ENCODE measurements at regions not wholly inside any gene's neighbourhood (a gene's known extent, or its start where the extent isn't known, plus 50 kb on each side); places are given as distances from the start of the nearest gene placed in this dataset.

GRCh38 chr20:22652681-22653588 lies 68.6 kb upstream of the FOXA2 start:
- no peak for DNase-seq

DNA sequence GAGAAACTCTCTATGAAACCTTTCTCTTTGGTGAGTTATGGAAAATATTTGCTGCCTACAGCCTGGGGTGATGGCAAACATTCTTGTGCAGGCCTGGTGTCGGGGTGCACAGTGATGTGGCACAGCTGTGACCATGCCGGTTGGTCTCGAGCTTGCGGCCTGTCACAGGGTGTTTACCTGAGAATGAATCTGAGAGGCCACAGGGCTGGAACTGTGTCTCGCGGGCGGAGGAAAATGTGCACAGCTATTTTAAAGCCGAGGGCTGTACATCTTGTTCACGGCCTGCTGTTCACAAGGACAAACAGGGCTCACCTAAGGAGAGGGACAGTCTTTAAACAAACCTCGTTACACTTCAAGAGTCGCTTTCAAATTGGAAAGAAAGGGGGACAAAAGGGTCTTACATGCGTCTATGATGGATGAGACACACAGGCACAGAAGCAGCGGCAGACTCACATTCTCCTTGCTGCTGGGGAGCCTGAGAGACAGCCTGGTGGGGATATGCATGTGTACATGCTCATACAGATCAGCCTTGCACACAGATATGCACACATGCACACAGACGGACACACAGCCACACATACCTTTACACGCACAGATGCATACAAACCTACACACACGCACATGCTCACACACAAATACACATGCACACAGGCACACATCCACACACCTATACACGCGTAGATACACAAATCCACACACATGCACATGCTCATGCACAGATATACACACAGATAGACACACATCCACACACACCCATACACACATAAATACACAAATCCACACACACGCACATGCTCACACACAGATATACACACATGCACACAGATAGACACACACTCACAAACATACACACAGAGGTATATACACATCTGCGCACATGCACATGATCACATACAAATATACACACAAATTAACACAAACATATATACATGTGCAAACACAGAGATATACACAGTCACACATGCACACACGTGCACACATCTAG lies 69.6 kb upstream of the FOXA2 start:
- DNase-seq, result no peak

DNA sequence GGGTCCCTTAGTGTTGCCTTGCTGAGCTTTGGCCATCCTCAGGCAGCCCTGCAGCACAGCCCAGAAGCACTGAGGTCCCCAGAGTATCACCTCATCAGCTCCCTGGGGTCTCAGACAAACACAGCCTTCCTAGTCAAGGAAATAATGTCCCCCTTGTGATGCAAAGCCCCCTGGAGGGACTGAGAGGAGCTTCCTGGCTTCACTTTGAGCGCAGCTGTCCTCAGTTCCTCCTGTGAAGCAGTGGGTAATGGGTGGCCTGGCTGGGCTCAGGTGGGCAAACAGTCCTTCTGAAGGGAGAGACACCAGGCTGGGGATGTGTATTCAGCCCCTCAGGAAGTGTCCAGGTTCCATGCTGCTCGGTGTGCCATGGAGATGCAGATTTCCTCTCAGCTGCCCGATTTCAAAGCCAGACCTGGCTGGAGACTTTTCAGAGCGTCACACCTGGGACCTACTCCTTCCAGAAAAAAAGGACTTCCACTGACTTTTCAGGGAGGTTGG lies 79.2 kb upstream of the FOXA2 start:
- no peak for DNase-seq

DNA sequence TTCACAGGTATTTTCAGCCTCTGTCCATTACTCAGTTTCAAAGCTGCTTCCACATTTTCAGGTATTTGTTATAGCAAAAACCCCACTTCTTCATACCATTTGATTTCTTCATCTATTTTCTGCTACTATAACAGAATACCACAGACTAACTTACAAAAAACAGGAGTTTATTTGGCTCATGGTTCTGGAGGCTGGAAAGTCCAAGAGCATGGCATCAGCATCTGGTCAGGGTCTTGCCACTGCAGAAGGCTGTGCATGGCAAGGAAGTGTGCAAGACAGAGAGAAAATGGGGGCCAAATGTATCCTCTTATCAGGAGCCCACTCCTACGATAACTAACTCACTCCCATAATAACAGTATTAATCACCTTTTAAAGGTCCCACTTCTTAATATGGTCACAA lies 82.8 kb upstream of the FOXA2 start:
- no peak for DNase-seq

DNA sequence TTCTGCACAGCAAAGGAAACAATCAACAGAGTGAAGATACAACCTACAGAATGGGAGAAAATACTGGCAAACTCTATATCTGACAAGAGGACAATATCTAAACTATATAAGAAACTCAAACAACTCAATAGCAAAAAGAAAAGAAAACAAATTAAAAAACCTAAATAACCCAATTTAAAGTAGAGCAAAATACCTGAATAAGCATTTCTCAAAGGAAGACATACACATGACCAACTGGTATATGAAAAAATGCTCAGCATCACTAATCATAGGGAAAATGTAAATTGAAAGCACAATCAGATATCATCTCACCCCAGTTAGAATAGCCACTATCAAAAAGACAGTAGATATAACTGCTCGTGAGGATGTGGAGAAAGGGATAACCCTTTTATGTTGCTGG lies 87.8 kb upstream of the FOXA2 start:
- DNase-seq, result no peak

DNA sequence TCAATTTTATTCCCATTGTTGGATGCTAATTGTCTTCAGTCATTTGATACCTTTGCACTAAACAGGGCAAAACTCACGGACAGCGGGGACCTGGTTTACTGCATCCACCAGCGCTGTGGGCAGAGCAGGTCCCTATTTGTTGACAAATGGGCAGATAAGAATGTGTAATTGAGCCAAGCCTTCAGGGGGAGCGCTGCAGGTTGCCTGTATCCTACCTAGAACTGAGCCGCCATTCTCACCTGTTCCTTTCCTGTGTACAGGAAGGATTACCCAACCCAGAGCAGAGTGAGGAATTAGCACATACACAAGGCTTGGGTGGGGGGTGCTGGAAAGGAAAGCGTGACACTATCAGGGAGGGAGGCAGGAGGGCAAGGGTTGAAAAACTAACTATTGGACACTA lies 89.1 kb upstream of the FOXA2 start:
- DNase-seq, result no peak

DNA sequence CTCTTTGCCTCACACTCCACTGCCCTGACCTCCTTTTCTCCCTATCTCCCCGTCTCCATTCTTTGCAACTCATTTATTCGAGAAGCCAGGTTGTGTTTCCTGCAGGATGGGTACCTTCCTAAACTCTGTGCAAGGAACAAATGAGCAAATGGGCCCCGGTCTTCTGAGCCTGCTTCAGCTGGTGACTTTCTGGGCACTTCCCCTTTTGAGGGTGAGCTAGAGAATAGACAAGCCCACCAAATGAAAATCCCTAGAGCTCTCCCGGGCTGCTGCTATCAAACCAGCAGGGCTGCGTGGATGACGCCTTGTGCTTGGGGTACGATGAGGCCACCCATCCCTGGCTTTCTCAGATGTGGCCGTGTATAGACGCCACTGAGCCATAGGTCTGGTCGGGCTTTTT lies 91.0 kb upstream of the FOXA2 start:
- no peak for DNase-seq

GRCh38 chr20:22678678-22679077 lies 94.3 kb upstream of the FOXA2 start:
- DNase-seq, result no peak

DNA sequence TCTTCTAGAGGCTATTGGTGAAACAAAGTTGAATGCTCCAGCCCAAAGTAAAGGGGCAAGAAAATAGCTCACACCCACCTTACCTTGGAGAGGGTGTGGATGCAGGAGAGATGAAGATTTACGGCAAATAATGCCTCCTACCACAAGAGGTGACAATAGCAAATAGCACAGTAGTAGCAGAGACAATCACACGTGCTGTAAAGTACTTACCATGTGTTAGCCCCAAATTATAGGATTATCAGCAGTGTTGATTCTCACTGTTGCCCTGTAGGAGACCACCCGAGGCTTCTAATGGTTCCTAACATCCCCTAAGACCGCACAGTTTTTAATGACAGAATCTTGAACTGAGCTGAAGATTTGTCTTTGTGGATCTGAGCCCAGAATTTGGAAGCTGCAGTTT lies 94.8 kb upstream of the FOXA2 start:
- DNase-seq, result no peak

GRCh38 chr20:22680031-22680740 lies 95.8 kb upstream of the FOXA2 start:
- no peak for DNase-seq

DNA sequence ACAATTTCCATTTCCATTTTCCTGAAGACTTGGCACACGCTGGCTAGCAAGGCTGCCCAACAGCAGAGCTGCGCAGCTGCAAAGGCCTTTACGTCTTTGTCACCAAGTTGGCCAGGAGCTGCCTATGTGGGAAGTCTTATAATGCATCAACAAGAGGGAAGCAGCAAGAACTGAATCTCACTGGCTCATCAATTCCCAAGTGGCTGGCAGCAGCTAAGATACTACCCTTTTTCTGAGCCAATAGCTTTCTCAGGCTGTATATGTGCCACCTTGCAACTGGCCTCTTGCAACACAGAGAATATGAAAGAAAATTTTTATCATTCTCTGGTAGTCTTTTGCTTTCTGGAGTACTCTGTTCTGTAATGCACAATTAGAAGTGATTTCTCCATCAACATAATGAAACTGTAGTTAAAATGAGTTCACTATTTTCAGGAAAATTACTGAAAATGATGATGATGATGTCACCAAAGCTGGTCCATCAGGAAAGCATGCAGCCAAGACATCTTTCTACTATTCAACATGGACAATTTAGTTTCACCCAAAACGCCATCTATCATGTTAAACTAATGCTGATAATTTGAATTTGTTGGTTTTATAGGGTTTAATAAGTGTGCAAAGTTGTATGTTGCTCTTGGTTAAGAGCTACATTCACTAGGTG lies 97.3 kb upstream of the FOXA2 start:
- no peak for DNase-seq

- DNase-seq, result no peak
Observed at GRCh38 chr20:22682381-22682780, 98.0 kb upstream of the FOXA2 start.

- no peak for DNase-seq
Observed at GRCh38 chr20:22684072-22684762, 99.8 kb upstream of the FOXA2 start.

DNA sequence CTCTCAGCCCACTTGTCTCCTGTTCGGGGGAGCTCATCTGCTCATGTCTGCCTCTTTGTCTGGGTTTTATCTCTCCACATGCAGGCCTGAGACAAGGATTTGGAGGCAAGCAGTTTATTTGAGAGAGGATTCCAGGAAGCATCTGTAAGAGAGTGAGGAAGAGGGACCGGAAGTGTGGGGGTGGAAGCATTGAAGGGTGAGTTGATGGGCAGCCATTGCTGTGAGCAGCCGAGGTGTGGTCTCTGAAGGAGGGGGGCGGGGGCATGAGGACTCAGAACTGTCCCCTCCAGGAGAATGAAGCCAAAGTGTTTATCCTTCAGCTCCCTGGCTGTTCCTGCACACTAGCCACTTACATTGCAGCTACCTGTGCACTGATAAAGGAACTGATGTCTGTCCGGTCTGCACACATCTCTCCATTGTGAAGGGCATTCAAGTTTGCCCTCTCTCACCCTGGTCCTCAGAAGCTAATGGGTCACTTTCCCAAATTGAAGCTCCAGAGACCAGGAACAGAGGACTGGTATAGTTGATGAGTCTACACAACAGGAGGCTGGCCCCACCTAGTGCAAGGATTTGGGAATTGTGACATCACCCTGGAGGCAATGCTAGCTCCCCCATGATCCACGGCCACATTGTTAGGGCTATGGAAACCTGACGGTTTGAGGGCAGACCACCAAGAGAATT lies 100.5 kb upstream of the FOXA2 start:
- no peak for DNase-seq

- no peak for DNase-seq
Observed at GRCh38 chr20:22686097-22686496, 101.7 kb upstream of the FOXA2 start.

DNA sequence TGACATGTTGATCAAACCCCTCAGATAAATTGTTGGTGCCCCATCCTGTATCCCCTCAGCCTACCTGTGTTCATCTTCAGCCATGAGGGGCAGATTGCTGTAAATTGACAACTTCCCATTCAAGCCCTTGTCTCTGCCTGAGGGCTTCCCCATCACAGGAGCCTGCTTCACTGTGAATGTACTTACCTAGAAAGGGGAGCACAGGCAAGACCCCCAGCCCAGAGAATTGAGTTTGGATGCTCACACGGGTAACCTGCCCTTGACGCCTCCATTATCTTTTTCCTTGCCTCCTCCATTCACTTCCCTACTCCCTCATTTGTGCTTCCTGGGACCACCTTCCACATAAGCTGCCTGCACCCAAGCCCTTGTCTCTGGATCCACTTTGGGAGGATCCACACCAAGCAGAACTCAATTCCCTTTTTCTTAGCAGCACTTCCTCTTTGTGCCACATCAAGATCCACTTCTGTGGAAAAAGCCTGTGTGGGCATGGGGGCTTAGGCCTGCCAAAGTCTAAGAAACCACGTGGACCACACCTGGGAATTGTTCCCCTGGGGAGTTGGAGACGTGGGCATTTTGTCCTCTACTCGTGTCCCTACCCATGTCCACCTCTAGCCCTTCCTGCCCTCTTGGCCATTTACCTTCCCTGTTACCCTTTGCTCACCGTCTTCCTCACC lies 103.4 kb upstream of the FOXA2 start:
- no peak for DNase-seq

DNA sequence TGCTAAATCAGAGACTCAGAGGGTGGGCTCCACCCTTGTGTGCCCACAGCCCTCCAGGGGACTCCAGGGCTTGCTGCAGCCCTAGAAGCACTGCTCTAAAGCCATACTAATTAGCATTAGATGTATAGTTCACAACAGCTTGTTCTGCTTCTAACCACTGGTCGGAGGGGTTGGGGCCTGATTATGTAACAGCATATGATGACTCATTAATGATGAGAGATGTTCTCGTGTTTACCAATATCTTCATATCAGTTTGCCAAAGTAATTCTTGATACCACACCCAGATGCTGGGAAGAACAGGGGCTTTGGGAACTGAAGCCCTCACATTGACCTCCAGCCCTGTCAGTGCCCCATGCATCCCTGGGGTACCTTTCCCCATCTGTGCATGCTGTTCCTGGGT lies 104.1 kb upstream of the FOXA2 start:
- no peak for DNase-seq

GRCh38 chr20:22689266-22689665 lies 104.9 kb upstream of the FOXA2 start:
- no peak for DNase-seq

GRCh38 chr20:22690000-22690399 lies 105.6 kb upstream of the FOXA2 start:
- no peak for DNase-seq

DNA sequence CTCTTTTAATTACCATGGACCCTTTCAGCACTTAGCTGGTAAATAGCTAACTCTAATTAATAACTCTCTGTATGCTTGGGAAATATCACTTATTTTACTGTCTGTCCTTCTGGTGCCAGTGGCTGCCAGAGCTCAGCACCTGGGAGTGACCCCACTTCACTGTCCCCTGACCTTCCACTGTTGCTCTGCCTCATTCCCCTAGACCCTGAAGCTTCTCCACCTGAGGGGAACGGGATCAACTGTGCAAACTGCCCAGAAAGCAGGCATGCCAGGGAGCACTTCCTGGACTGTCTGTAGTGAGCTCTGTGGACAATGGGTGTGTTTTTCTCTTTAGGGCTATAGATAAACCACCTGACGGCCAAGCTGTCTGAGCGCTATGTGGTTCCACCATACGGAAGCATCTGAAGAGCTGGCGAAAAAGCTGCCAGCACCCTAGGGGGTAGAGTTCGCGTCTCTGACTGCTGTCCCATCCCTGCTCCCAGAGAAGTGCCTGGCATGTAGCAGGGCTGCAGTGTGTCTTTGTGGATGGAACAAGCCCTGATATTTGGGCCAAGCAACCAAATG lies 106.3 kb upstream of the FOXA2 start:
- no peak for DNase-seq
